HL-60/S4 treated with phorbol 12-myristate 13-acetate at 8.2 ng/mL for 4 days and 3 days (cell line): ENCODE measurements at regions not wholly inside any gene's neighbourhood (a gene's known extent, or its start where the extent isn't known, plus 50 kb on each side); places are given as distances from the start of the nearest gene placed in this dataset.
"Not testable (repeated sequence)": the region's sequence is repeated elsewhere in the genome, so short reads cannot be mapped to it uniquely, and the experiment has no call there.

Experiments
- in situ Hi-C: fragments of 300-500 bp; cut with MboI; formaldehyde crosslinking; loops from 2 replicates; pipeline ENCODE4 v1.15.0; 2022; ENCODE audit warnings: low sequenced_read_pairs

DNA sequence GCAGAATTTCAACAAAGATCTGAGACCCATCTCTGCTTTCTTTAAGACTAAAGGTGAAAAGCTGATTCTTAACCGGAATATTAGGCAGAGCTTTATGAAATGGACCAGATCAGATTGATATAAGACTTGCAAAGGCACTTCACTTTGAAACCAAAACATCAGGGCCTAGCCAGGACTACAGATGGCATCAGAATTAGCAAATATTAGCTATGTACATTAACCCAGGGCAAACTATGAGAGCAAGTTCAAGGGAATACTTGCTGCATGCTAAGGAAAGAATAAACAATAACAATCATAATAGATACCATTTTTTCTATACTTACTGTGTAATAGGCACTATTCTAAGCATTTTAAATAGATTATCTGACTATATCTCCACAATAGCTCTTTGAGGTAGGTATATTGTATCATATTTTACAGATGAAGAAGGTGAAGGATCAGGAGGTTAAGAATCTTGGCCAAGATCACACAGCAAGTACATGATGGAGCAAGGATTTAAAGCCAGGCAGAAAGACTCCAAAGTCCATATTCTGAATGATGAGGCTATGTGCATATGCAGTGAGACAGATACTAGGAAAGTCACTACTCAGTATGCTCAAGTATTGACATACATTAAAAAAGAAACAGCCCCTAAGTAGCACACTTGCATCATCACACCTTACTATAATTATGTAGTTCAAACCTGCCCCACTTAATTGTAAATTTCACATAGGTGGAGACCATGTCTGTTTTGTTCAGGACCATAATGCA lies 209.3 kb upstream of the PKN2 start:
- in situ Hi-C loops = no loop called here

DNA sequence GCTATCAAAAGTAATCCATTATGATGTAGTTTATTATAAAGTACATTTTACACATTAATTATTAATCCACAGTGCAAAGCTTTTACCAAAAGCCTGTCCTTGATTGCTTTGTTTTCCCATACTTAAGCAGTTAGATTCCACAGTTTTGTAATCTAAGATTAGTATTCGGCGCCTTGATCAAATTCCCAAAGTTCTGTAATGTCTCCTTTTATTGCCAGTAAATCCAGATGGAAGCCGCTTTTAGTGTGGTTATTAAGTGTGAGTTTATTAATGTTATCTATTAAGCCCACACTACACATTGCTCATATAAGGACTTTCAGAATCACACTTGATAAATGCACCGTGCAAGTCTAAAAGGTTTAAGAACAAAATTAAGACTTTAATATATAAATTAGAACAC lies 199.2 kb upstream of the PKN2 start:
- in situ Hi-C loops = no loop called here

DNA sequence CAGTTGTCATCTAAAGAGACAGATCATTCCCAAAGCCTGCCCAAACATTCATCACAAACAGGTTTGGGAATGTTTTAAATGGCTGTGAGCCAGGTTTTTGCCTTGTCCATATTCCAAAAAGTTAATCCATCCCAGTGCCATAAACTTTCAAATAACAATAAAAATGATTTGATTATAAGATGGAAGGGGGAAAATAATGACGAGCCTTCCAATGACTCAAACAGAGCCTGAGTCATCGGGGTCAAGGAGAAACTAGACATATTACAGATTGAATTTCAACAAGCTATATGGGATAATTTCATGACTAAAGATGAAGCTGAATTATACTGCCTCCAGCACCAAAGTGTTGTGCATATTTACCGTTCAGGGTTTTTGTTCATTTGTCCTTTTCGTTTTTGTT lies 195.8 kb upstream of the PKN2 start:
- in situ Hi-C loops = no loop called here

DNA sequence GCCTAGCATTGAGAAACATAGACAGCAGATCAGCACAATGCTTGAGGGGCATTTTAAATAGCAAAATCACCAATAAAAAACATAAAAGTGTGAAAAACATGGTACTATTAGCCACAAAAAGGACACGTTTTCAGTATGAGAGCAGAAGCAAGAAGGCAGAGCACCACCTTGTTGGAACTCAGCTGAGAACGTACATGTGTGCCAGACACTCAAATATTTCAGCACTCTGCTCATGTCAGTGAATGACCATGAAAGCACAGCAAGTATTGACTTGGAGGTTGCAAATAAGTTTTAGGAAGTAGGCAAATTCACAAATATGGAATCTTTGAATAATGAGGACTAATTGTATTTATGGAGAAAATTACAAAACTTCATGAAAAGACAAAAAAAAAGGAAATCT lies 193.4 kb upstream of the PKN2 start:
- in situ Hi-C loops = no loop called here

DNA sequence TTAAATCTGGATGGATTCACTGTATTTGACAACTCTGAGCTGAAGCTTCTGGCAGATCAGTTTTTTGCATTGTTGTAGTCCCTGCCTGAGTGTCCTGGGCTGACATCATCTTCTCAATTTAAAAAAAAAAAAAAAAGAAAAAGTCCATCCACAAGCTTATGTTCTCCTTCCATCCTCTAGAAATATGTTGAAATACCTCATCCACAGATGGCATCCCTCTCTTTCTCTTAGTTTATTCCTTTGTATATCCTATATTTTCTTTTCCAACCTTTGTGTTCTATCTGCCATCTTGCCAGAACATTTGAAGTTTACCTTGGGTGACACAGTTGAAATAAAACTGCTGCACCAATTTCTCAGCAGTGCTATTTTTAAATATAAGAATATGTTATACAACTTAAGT lies 184.4 kb upstream of the PKN2 start:
- in situ Hi-C loops = no loop called here

DNA sequence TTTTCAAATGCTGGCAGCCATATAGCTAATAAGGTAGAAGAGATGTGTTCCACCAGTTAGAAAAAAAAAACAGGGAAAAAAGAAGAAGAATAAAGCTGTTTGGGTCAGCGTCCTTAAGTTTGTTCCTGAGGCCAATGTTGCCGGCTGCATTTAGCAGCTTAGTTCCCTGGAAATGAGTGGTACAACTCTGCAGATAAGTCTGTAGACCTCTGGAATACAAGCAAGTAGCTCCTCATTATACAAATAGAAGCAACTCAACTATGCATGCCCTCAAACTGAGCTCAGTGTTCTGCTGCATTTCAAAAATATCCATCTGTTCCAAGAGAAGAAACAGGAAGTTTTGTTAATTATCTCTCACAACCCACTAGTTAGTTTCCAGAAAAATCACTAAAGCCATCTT lies 181.2 kb upstream of the PKN2 start:
- in situ Hi-C loops = no loop called here

DNA sequence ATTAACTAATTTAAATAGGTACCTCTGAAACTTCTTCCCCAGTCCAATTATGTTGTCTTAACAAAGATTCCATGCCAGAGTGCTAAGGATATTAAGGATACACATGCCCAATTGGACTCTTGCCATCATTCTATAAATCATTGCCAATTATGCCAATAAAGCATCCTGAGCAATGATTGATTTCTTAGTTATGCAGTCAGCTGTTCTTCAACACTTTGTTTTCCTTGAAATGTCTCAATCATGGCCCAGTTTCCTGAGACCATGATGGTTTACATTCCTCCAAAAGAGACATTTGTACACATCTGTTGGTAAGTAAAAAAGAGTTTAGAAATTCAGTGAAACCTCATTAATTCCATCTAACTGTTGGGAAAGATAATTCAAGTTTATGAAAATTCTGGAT lies 180.4 kb upstream of the PKN2 start:
- in situ Hi-C loops = no loop called here

DNA sequence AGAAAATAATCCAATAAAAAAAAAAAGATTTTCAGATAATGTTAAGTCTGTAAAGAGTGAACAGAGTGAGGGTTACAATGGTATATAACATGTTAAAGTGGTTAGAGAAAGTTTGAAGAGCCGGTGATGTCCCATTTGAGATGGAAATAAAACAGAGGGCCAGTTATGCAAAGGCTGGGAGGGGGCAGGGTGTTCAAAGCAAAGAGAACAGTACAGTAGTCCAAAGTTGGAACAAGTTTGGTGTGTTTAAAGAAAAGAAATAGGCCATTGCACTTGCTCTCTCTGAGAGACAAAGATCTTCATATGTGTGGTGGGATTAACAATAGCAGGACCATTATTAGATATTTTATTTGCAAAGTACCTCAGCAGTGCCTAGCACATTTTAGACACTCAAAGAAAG lies 179.5 kb upstream of the PKN2 start:
- in situ Hi-C loops = no loop called here

DNA sequence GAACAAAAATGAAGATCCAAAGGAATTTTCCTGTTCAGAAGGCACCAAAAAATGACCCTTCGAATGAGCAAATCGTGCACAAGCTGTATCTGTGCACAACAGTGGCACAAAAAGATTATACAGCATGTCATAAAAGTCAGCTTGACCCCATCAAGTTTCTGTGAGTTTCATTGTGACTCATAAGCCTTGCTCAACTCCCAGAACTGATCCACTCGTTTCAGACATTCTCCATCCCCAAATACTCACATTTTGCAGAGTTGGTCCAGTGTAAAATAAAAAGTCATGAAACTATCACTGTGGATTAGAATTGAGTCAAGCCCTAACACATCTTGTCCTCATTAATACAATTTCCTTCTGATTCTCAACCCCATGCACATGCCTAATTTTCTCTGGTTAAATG lies 174.7 kb upstream of the PKN2 start:
- in situ Hi-C loops = no loop called here

DNA sequence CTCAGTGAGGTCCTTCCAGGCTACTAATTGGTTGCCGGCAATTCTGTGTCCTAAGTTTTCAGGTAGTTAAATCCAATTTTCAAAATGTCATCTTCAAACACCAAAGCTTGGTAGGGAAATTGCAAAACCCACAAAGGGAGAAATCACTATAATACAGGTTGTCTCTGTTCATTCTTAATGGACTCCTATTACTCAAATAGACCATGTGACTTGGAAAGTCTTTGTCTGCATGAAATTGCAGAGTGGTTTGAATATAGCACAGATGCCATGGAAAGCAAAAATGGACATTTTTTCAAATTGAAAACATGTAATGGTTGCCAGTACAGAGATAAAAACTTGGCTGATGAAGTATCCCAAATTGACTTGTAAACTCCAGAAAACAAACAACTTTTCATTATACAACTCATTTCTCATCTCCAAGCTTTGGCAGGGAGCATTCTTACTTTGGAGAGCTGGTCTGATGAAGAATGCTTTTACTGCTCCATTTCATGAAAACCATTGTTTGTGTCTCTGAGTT lies 169.5 kb upstream of the PKN2 start:
- in situ Hi-C loops = no loop called here

DNA sequence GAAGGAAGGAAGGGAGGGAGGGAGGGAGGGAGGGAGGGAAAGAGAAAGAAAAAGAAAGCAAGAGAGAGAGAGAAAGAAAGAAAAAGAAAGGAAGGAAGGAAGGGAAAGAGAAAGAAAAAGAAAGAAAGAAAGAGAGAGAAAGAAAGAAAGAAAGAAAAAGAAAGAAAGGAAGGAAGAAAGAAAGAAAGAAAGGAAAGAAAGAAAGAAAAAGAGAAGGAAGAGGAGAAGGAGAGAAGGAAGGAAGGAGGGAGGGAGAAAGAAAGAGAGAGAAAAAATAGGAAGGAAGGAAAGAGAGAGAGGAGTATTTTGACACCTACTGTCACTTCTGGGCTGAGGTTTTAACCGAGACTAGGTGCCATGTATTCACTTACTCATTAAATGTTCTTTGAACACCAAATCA lies 166.6 kb upstream of the PKN2 start:
- in situ Hi-C loops = not testable (repeated sequence)

DNA sequence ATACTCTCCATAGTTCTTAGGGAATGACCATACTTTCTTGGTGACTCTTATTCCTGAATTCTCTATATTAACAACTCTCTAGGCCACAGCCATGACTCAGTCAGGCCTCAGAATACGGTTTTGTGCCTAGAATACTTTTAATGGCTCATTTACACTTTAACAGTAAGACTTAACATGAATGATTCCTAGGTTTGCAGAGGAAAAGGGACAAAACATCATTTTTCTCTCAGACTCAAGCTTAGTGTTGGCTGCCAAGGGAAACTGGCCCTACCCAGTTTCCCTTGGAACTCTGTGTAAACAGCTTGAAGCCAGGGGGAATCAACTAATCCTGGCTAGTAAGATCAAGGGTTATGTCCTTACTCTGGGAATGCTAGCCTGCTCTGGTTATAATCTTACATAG lies 164.9 kb upstream of the PKN2 start:
- in situ Hi-C loops = no loop called here

DNA sequence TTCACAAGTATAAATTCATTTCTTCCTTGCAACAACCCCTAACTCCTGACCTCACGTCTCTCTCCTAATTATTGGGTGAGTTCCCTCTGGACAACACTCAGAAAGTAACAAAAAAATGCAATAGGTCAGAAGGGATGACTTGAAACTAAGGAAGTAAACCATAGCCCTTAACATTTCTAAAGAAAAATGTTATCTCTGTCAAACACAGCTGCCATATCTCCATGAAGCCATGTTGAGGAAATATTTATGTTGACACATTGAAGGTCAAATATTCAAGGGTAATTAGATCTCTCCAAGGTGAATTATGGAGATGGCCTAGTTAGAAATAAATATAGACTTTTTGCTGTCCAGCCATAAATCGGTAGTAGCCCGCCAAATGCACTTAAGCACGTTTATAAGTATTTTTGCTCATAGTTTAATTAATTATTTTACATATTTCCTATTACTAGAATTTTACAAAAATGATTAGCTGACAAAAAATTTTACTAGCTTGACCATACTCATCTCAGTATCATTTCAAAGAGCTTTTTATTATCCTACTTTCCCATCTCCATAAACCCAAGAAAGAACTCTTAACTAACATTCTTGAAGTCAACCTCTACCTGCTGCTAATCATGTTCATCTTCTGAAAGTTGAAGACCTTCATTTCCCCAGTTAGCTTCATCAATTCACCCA lies 160.1 kb upstream of the PKN2 start:
- in situ Hi-C loops = no loop called here

DNA sequence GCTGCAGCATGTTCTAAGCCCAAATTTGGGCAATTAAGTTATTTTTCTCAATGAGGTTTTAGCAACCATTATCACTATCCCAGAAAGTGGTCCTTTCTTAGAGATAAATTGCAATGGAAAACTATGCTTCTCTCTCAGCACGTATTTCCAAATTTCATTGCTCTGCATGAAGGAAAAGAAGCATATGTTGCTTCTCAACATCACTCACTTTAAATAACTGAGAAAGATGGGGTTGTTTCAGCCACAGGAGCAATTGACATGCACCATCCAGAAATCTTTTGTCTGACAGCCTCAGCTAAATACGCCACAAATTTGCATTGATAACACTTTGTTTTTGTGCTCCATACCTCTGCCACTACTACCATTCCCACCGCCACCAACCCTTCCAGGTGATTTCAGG lies 157.6 kb upstream of the PKN2 start:
- in situ Hi-C loops = no loop called here

DNA sequence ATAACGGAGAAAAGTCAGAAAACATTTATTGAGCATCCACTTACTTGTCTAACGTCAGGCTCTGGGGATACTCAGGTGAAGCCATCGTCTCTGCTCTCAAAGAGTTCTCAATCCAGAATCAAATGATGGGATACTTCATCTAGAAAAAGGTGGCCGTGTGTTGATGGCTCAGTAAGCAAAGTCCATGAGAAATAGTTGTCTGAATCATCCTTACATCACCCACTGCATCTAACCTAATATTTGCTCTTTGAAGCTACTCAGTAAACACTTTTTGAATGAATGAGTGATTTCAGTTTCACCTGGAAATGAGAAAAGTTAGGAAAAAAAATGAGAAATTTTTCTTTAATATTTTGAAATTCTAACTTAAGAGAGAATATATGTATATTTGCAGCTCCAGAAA lies 155.3 kb upstream of the PKN2 start:
- in situ Hi-C loops = no loop called here

DNA sequence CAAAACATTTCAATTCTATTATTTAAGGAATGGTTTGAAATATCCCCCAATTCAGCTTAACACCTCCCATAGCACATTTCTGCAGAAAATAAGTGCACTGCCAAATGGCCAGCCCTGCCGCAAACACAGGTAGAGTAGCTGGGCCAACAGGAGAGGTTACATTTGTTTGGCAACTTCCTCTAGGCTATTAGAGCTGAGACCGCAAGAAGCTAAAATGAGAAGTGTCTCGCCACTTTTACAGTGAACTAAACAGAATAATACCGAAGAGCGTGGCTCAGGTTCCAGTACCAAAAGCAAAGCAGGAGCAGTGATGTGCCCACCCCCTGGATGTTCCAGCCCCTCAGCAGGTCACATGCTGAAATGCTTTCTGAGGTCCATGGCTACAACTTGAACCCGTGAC lies 154.5 kb upstream of the PKN2 start:
- in situ Hi-C loops = no loop called here

DNA sequence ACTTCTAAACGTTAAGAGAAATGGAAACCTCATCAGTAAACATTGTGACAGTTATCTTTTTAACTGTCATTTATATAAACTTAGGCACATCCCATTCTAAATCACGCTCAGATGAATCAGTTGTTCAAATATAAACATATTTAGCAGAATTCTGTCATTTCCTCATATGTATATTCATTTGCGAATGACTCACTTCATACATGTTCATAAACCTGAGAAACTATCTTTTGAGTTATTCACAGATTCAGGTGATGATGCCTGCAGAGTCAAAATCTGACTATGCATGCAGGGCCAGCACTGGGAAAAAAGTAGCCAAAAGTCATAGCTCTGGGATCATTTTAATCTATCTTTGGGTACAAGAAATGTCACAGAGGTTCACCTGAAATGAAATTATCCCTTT lies 153.8 kb upstream of the PKN2 start:
- in situ Hi-C loops = no loop called here

DNA sequence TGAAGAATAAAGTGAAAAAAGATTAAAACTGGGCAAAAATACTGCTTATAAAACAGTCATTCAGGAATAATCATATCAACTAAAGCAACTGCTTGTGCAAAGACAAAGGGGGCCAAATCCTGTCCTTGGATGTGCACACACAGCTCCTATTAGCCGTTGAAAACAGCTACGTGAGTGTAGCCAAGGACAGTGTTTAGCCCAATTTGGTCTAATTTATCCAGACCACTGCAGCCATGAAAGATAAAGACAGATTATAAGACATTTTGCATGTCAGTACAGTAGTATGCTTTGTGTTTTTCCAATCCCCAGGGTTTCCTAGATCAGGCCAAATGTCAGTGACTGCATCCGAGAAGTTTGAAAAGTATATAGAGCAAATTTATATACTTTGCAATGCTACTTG lies 146.3 kb upstream of the PKN2 start:
- in situ Hi-C loops = no loop called here

DNA sequence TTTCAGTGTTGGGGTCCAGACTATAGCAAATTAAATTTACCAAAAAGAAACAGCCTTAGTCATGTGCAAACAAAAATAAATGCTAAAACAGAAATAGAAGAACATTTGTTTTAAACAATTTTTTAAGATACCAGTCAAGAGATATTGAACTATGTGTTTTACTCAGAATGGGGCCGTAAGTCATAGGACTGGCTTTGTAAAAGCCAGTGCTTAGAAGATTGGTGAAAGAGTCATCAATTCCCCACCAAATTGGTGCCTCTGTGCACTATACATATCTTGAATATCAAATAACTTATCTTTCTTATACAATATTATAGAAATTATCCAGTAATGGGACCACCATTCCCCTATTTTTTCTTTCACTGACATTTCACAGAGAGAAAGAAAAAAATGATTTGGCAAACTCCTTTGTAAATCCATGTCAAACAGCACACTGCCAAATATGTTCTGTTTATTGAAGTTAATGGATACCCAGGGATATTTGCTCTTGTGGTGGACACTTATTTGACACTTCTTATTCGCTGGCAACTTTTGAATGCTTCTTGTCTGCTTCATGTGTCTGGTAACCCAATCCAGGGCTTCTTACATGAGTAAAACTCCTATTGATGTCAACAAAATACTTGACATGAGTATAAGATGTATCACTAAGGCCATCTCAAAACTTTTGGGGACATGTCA lies 145.7 kb upstream of the PKN2 start:
- in situ Hi-C loops = no loop called here

DNA sequence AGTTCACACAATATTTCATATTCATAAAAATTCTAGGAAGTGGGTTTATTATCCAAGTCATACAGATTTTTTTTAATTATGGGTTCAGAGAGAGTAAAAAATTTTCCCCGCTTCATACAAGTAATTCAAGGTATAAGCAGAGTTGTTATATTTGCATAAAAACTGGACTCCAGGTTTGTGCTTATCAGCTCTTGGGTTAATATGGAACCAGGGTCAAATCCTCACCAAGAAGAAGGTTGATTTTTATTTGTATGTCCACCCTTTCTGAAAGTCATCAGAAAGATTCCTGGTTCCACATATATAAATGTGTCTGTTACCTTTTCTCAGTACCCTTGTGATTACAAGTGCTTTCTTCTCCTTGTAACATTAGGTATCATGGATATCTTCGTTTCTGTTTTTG lies 143.8 kb upstream of the PKN2 start:
- in situ Hi-C loops = no loop called here

DNA sequence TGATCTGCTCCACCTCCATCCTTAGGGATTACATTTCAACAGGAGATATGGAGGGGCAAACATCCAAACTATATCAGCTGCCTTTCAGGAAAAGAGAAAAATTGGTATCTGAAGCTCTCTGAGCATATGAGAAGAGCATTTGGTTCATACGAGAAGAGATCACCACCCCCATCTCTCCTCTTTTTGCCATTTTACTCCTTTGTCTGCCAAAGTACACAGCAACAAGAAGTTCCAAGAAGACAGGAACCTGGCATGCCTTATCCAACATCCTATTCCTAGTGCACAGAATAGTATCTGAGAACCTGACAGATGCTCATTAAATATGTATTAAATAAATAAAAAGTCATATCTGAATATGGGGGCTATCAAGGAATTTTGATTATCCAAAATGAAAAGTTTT lies 142.5 kb upstream of the PKN2 start:
- in situ Hi-C loops = no loop called here

DNA sequence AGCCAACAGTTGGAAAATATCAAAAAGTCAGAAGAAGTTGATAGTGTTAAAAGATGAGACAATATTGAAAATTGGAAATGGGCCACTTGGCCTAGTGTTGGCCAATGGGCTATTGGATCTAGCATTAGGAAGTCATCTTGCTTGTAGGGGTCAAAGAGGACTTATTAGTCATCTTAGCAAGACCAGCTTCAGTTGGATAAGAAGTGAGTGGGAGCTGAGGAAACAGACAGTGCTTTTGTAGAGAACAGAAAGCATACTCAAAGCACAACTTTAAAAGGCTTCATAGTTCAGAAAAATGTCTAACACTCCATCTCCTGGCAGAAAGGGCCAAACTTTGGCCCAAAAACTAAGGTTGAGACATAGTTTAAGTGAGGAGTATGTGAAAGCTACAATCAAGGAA lies 139.9 kb upstream of the PKN2 start:
- in situ Hi-C loops = no loop called here
